GM12878 (cell line): ENCODE measurements at regions not wholly inside any gene's neighbourhood (a gene's known extent, or its start where the extent isn't known, plus 50 kb on each side); places are given as distances from the start of the nearest gene placed in this dataset.

Experiments
- BCL11A ChIP-seq: IDR thresholded peaks from 2 replicates; pipeline ENCODE4 v1.6.1; 2011; ENCODE audit warnings: low read depth, low read length
- MYC ChIP-seq: IDR thresholded peaks from 2 replicates; pipeline ENCODE4 v1.6.1; 2011; ENCODE audit warnings: mild to moderate bottlenecking, low read length, moderate library complexity, inconsistent platforms; ENCODE audit not compliant: insufficient read depth, insufficient replicate concordance, insufficient read length, severe bottlenecking
- PML ChIP-seq: IDR thresholded peaks from 2 replicates; pipeline ENCODE4 v1.6.1; 2012; ENCODE audit warnings: low read length, inconsistent platforms
- POLR2AphosphoS5 ChIP-seq: IDR thresholded peaks from 2 replicates; pipeline ENCODE4 v1.6.1; 2011; ENCODE audit warnings: mild to moderate bottlenecking, low read length, inconsistent platforms
- RB1 ChIP-seq: fragments of 450-650 bp; formaldehyde crosslinking; IDR thresholded peaks from 2 replicates; pipeline ENCODE4 v1.6.1; 2017; ENCODE audit warnings: mild to moderate bottlenecking, borderline replicate concordance
- SIX5 ChIP-seq: IDR thresholded peaks from 2 replicates; pipeline ENCODE4 v1.6.1; 2011; ENCODE audit warnings: mild to moderate bottlenecking, low read depth, low read length, moderate library complexity; ENCODE audit not compliant: severe bottlenecking
- SUZ12 ChIP-seq: fragments of 200-600 bp; sonication (generic); IDR thresholded peaks from one replicate; pipeline ENCODE4 v1.6.1; 2018; ENCODE audit warnings: antibody characterized with exemption, mild to moderate bottlenecking; ENCODE audit not compliant: unreplicated experiment
- ZNF274 ChIP-seq: IDR thresholded peaks from one replicate; pipeline ENCODE4 v1.8.0; 2011; ENCODE audit not compliant: insufficient read length, insufficient read depth
- TF ChIP-seq, protein P1 (sequence below): fragments of 450-650 bp; formaldehyde crosslinking; IDR thresholded peaks from 2 replicates; pipeline ENCODE4 v1.4.0; 2020; ENCODE audit warnings: mild to moderate bottlenecking, moderate library complexity
- TF ChIP-seq, protein P2 (sequence below): fragments of 450-650 bp; IDR thresholded peaks from 2 replicates; pipeline ENCODE4 v1.6.1; 2018; ENCODE audit warnings: borderline replicate concordance, mild to moderate bottlenecking; ENCODE audit not compliant: partially characterized antibody
- TF ChIP-seq, protein P3 (sequence below): fragments of 450-650 bp; IDR thresholded peaks from 2 replicates; pipeline ENCODE4 v1.6.1; 2017; ENCODE audit warnings: mild to moderate bottlenecking, moderate library complexity
- TF ChIP-seq, protein P4 (sequence below): fragments of 450-650 bp; IDR thresholded peaks from 2 replicates; pipeline ENCODE4 v1.6.1; 2017; ENCODE audit warnings: low read depth, mild to moderate bottlenecking, moderate library complexity
- TF ChIP-seq, protein P5 (sequence below): IDR thresholded peaks from 2 replicates; pipeline ENCODE4 v1.6.1; 2012; ENCODE audit warnings: low read length, inconsistent platforms

DNA sequence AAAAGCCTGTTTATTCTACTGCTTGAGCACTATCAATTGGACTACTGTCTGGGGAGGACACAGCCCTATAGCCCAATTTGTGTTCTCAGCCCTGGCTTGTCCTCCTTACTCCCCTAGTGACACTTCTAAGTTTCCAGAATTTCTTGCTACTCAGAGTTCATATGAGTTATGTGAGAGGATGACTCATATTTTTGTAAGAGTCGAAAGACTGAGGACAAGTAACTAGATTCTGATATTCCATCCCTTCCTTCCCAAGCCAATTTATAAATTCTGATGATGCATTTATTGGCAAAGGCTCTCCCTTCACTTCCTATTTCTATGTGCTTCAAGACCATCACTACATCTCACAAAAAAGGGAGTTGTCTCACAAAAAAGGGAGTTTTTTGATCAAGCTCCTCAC is 422.2 kb upstream of the DEPDC1 start (continued):
- TF ChIP-seq, protein P1, sequence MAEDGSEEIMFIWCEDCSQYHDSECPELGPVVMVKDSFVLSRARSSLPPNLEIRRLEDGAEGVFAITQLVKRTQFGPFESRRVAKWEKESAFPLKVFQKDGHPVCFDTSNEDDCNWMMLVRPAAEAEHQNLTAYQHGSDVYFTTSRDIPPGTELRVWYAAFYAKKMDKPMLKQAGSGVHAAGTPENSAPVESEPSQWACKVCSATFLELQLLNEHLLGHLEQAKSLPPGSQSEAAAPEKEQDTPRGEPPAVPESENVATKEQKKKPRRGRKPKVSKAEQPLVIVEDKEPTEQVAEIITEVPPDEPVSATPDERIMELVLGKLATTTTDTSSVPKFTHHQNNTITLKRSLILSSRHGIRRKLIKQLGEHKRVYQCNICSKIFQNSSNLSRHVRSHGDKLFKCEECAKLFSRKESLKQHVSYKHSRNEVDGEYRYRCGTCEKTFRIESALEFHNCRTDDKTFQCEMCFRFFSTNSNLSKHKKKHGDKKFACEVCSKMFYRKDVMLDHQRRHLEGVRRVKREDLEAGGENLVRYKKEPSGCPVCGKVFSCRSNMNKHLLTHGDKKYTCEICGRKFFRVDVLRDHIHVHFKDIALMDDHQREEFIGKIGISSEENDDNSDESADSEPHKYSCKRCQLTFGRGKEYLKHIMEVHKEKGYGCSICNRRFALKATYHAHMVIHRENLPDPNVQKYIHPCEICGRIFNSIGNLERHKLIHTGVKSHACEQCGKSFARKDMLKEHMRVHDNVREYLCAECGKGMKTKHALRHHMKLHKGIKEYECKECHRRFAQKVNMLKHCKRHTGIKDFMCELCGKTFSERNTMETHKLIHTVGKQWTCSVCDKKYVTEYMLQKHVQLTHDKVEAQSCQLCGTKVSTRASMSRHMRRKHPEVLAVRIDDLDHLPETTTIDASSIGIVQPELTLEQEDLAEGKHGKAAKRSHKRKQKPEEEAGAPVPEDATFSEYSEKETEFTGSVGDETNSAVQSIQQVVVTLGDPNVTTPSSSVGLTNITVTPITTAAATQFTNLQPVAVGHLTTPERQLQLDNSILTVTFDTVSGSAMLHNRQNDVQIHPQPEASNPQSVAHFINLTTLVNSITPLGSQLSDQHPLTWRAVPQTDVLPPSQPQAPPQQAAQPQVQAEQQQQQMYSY = no peak
- TF ChIP-seq SIX5 (no peak), PML (no peak), MYC (no peak), BCL11A (no peak), ZNF274 (no peak), SUZ12 (no peak), POLR2AphosphoS5 (no peak), RB1 (no peak)
- TF ChIP-seq, protein P2, sequence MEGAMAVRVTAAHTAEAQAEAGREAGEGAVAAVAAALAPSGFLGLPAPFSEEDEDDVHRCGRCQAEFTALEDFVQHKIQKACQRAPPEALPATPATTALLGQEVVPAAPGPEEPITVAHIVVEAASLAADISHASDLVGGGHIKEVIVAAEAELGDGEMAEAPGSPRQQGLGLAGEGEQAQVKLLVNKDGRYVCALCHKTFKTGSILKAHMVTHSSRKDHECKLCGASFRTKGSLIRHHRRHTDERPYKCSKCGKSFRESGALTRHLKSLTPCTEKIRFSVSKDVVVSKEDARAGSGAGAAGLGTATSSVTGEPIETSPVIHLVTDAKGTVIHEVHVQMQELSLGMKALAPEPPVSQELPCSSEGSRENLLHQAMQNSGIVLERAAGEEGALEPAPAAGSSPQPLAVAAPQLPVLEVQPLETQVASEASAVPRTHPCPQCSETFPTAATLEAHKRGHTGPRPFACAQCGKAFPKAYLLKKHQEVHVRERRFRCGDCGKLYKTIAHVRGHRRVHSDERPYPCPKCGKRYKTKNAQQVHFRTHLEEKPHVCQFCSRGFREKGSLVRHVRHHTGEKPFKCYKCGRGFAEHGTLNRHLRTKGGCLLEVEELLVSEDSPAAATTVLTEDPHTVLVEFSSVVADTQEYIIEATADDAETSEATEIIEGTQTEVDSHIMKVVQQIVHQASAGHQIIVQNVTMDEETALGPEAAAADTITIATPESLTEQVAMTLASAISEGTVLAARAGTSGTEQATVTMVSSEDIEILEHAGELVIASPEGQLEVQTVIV = no peak
- TF ChIP-seq, protein P3, sequence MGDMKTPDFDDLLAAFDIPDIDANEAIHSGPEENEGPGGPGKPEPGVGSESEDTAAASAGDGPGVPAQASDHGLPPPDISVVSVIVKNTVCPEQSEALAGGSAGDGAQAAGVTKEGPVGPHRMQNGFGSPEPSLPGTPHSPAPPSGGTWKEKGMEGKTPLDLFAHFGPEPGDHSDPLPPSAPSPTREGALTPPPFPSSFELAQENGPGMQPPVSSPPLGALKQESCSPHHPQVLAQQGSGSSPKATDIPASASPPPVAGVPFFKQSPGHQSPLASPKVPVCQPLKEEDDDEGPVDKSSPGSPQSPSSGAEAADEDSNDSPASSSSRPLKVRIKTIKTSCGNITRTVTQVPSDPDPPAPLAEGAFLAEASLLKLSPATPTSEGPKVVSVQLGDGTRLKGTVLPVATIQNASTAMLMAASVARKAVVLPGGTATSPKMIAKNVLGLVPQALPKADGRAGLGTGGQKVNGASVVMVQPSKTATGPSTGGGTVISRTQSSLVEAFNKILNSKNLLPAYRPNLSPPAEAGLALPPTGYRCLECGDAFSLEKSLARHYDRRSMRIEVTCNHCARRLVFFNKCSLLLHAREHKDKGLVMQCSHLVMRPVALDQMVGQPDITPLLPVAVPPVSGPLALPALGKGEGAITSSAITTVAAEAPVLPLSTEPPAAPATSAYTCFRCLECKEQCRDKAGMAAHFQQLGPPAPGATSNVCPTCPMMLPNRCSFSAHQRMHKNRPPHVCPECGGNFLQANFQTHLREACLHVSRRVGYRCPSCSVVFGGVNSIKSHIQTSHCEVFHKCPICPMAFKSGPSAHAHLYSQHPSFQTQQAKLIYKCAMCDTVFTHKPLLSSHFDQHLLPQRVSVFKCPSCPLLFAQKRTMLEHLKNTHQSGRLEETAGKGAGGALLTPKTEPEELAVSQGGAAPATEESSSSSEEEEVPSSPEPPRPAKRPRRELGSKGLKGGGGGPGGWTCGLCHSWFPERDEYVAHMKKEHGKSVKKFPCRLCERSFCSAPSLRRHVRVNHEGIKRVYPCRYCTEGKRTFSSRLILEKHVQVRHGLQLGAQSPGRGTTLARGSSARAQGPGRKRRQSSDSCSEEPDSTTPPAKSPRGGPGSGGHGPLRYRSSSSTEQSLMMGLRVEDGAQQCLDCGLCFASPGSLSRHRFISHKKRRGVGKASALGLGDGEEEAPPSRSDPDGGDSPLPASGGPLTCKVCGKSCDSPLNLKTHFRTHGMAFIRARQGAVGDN = no peak
- TF ChIP-seq, protein P4, sequence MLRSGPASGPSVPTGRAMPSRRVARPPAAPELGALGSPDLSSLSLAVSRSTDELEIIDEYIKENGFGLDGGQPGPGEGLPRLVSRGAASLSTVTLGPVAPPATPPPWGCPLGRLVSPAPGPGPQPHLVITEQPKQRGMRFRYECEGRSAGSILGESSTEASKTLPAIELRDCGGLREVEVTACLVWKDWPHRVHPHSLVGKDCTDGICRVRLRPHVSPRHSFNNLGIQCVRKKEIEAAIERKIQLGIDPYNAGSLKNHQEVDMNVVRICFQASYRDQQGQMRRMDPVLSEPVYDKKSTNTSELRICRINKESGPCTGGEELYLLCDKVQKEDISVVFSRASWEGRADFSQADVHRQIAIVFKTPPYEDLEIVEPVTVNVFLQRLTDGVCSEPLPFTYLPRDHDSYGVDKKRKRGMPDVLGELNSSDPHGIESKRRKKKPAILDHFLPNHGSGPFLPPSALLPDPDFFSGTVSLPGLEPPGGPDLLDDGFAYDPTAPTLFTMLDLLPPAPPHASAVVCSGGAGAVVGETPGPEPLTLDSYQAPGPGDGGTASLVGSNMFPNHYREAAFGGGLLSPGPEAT = no peak
- TF ChIP-seq, protein P5, sequence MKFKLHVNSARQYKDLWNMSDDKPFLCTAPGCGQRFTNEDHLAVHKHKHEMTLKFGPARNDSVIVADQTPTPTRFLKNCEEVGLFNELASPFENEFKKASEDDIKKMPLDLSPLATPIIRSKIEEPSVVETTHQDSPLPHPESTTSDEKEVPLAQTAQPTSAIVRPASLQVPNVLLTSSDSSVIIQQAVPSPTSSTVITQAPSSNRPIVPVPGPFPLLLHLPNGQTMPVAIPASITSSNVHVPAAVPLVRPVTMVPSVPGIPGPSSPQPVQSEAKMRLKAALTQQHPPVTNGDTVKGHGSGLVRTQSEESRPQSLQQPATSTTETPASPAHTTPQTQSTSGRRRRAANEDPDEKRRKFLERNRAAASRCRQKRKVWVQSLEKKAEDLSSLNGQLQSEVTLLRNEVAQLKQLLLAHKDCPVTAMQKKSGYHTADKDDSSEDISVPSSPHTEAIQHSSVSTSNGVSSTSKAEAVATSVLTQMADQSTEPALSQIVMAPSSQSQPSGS = no peak
